Ishikawa (cell line): ENCODE measurements at regions not wholly inside any gene's neighbourhood (a gene's known extent, or its start where the extent isn't known, plus 50 kb on each side); places are given as distances from the start of the nearest gene placed in this dataset.

ENCODE experiments used
- CEBPB ChIP-seq: IDR thresholded peaks from 2 replicates; pipeline ENCODE4 v1.6.1; 2012
- CREB1 ChIP-seq: IDR thresholded peaks from 2 replicates; pipeline ENCODE4 v1.6.1; 2012; ENCODE audit warnings: low read depth
- EGR1 ChIP-seq: IDR thresholded peaks from 2 replicates; pipeline ENCODE4 v1.6.1; 2012
- EP300 ChIP-seq: IDR thresholded peaks from 2 replicates; pipeline ENCODE4 v1.6.1; 2012; ENCODE audit warnings: borderline replicate concordance
- FOXM1 ChIP-seq: IDR thresholded peaks from 2 replicates; pipeline ENCODE4 v1.6.1; 2012; ENCODE audit warnings: low read depth, borderline replicate concordance
- NFIC ChIP-seq: IDR thresholded peaks from 2 replicates; pipeline ENCODE4 v1.6.1; 2012
- RAD21 ChIP-seq: IDR thresholded peaks from 2 replicates; pipeline ENCODE4 v1.6.1; 2012; ENCODE audit warnings: low read depth
- TAF1 ChIP-seq: IDR thresholded peaks from 2 replicates; pipeline ENCODE4 v1.6.1; 2012; ENCODE audit warnings: low read depth, mild to moderate bottlenecking
- TCF12 ChIP-seq: IDR thresholded peaks from 2 replicates; pipeline ENCODE4 v1.6.1; 2012; ENCODE audit warnings: low read depth
- TEAD4 ChIP-seq: IDR thresholded peaks from 2 replicates; pipeline ENCODE4 v1.6.1; 2012
- YY1 ChIP-seq: IDR thresholded peaks from 2 replicates; pipeline ENCODE4 v1.6.1; 2012; ENCODE audit warnings: low read depth
- ZBTB7A ChIP-seq: IDR thresholded peaks from 2 replicates; pipeline ENCODE4 v1.6.1; 2012; ENCODE audit warnings: low read depth
- TF ChIP-seq, protein P1 (sequence below): IDR thresholded peaks from 2 replicates; pipeline ENCODE4 v1.6.1; 2012; ENCODE audit warnings: low read depth, mild to moderate bottlenecking
- TF ChIP-seq, protein P2 (sequence below): IDR thresholded peaks from 2 replicates; pipeline ENCODE4 v1.6.1; 2012
- TF ChIP-seq, protein P3 (sequence below): IDR thresholded peaks from 2 replicates; pipeline ENCODE4 v1.6.1; 2012

DNA sequence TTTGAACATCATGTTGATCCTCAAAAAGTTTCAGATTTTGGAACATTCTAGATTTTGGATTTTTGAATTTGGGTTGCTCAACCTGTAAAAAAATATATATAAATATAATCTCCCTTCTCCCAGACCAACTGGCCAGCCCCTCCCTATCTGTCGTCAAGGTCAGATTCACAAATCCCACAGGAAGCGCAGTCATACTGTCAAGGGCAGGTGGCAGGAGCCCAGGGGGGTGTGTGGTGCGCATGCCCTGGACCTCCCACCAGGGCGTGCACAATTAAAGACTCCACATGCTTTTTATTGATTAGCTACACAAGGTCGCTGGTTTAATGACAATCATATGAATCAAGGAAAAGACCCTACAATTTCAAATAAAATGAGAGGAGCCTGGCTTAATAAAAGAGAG, 77.0 kb upstream of the EEPD1 start:
- TF ChIP-seq, protein P1, sequence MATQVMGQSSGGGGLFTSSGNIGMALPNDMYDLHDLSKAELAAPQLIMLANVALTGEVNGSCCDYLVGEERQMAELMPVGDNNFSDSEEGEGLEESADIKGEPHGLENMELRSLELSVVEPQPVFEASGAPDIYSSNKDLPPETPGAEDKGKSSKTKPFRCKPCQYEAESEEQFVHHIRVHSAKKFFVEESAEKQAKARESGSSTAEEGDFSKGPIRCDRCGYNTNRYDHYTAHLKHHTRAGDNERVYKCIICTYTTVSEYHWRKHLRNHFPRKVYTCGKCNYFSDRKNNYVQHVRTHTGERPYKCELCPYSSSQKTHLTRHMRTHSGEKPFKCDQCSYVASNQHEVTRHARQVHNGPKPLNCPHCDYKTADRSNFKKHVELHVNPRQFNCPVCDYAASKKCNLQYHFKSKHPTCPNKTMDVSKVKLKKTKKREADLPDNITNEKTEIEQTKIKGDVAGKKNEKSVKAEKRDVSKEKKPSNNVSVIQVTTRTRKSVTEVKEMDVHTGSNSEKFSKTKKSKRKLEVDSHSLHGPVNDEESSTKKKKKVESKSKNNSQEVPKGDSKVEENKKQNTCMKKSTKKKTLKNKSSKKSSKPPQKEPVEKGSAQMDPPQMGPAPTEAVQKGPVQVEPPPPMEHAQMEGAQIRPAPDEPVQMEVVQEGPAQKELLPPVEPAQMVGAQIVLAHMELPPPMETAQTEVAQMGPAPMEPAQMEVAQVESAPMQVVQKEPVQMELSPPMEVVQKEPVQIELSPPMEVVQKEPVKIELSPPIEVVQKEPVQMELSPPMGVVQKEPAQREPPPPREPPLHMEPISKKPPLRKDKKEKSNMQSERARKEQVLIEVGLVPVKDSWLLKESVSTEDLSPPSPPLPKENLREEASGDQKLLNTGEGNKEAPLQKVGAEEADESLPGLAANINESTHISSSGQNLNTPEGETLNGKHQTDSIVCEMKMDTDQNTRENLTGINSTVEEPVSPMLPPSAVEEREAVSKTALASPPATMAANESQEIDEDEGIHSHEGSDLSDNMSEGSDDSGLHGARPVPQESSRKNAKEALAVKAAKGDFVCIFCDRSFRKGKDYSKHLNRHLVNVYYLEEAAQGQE = no peak
- TF ChIP-seq TAF1 = no peak
- no peak for TF ChIP-seq NFIC
- no peak for TF ChIP-seq CREB1
- no peak for TF ChIP-seq YY1
- TF ChIP-seq EP300 = no peak
- TF ChIP-seq, protein P2, sequence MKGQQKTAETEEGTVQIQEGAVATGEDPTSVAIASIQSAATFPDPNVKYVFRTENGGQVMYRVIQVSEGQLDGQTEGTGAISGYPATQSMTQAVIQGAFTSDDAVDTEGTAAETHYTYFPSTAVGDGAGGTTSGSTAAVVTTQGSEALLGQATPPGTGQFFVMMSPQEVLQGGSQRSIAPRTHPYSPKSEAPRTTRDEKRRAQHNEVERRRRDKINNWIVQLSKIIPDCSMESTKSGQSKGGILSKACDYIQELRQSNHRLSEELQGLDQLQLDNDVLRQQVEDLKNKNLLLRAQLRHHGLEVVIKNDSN = no peak
- TF ChIP-seq FOXM1 = no peak

DNA sequence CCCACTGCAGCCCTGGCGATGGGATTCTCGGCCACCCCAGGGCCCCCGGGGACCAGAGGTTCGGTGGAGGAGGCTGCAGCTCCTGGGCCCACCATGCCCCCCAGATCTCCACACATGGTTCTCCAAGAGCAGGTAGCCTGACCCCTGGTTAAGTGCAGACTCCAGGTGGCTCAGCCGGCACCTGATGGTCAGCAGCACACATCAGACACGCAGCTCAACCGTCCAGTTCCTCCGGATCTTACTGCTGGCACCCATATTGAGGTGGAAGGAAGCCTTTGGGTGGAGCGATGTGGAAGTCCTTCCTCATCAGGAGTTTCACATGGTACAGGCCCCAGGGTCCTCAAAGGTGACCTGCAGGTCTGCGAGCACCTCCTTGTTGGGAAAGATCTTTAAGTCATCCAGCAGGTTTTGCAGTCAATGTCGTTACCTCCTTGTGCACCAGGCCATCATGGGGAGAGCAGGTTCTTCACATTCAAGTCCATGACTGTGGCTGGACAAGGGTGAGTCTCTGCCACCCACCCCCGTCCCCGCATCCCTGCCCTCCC, 74.2 kb upstream of the EEPD1 start:
- TF ChIP-seq CEBPB (no peak), ZBTB7A (no peak), FOXM1 (no peak), NFIC (no peak), EGR1 (no peak), EP300 (no peak), YY1 (no peak), TEAD4 (no peak), TCF12 (no peak), CREB1 (no peak)
- TF ChIP-seq, protein P1 = no peak
- TF ChIP-seq, protein P3, sequence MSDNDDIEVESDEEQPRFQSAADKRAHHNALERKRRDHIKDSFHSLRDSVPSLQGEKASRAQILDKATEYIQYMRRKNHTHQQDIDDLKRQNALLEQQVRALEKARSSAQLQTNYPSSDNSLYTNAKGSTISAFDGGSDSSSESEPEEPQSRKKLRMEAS = no peak
- TF ChIP-seq, protein P2 = no peak

DNA sequence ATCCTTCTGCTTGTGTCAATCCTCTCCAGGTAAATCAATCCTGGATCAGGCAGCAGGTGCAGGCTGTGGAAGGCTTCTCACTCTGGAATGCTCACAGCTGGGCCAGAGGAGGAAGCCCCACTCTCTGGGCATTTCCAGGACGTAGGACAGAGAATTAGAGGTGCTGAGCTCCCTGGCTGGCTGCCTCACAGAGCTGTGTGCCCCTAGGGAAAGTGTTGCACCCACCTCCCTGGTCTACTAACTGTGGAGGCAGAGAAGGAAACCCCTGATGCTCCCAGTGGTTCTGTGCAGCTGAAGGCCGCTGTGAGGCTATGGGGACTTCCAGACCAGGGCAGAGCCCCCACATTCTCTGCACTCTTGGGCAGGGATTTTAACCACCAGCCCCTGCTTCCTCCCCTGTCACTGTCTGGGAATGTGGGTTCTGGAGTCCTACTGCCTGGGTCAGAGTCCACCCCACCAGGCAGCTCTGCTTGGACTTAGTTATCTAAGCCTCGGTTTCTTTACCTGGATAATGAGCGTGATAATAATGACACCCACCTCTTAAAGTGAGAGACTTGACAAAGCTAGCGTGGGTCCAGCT, 73.5 kb upstream of the EEPD1 start:
- TF ChIP-seq EGR1 (no peak), CREB1 (no peak), YY1 (no peak), ZBTB7A (no peak), RAD21 (no peak), FOXM1 (no peak), NFIC (no peak), TAF1 (no peak), TEAD4 (no peak)
- TF ChIP-seq, protein P3 = no peak
- TF ChIP-seq, protein P2 = no peak
- TF ChIP-seq, protein P1 = no peak

DNA sequence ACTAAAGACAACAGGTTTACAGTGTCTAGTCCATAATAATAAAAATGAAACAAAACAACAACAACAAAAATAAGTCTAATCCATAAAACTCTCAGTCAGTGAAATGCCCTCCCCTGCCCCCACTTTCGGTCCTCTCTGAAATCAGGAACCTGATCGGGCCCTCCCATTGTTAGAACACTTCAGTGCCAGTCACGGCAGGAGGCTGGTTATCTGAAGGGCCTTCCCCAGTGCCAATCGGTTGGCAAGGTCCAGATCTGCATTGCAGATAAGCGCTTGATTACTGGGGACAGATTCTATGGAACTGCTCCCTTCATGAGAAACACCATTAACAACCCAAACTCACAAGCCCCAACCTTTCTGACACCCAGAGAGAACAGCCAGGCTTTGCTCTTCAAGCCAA, 72.2 kb upstream of the EEPD1 start:
- TF ChIP-seq EGR1 (no peak), CREB1 (no peak), CEBPB (no peak), YY1 (no peak), ZBTB7A (no peak), FOXM1 (no peak), EP300 (no peak), TCF12 (no peak), RAD21 (no peak), TAF1 (no peak), NFIC (no peak), TEAD4 (no peak)
- TF ChIP-seq, protein P2 = no peak
- TF ChIP-seq, protein P1 = no peak
- TF ChIP-seq, protein P3 = no peak
